GM23338 (cell line): ENCODE measurements at regions not wholly inside any gene's neighbourhood (a gene's known extent, or its start where the extent isn't known, plus 50 kb on each side); places are given as distances from the start of the nearest gene placed in this dataset.

Experiments used
- CREB1 ChIP-seq: fragments of 250-450 bp; sonication (Bioruptor Pico); IDR thresholded peaks from 2 replicates; pipeline ENCODE4 v1.5.0; 2020; ENCODE audit warnings: low read depth, mild to moderate bottlenecking, moderate library complexity
- CTCF ChIP-seq, 2 experiments: fragments of 200-600 bp in 1 of 2; sonication (generic) in 1 of 2; conservative IDR thresholded peaks; 2 replicates each; pipeline versions ENCODE4 v1.5.1 to v1.6.1; 2016 to 2017; ENCODE audit warnings: antibody characterized with exemption in 2 of 2, low read depth in 2 of 2, mild to moderate bottlenecking in 2 of 2, moderate library complexity in 1 of 2
- ETS1 ChIP-seq: IDR thresholded peaks from 2 replicates; pipeline ENCODE4 v1.6.1; 2016; ENCODE audit warnings: antibody characterized with exemption
- EZH2 ChIP-seq: fragments of 200-600 bp; sonication (generic); IDR thresholded peaks from one replicate; pipeline ENCODE4 v1.8.0; 2017; ENCODE audit warnings: antibody characterized with exemption, mild to moderate bottlenecking, low read depth; ENCODE audit not compliant: unreplicated experiment
- EZH2phosphoT487 ChIP-seq: fragments of 200-600 bp; sonication (generic); IDR thresholded peaks from one replicate; pipeline ENCODE4 v1.8.1; 2018; ENCODE audit warnings: antibody characterized with exemption; ENCODE audit not compliant: unreplicated experiment
- NANOG ChIP-seq: IDR thresholded peaks from 2 replicates; pipeline ENCODE4 v1.6.1; 2016; ENCODE audit warnings: antibody characterized with exemption, borderline replicate concordance
- POLR2AphosphoS5 ChIP-seq: IDR thresholded peaks from 2 replicates; pipeline ENCODE4 v1.6.1; 2016; ENCODE audit warnings: antibody characterized with exemption, low read depth
- STAT1 ChIP-seq: IDR thresholded peaks from one replicate; pipeline ENCODE4 v1.6.1; 2016; ENCODE audit warnings: antibody characterized with exemption; ENCODE audit not compliant: unreplicated experiment
- ZNF331 ChIP-seq: fragments of 250-450 bp; sonication (Bioruptor Pico); IDR thresholded peaks from 2 replicates; pipeline ENCODE4 v1.5.0; 2020; ENCODE audit warnings: low read depth, mild to moderate bottlenecking, moderate library complexity

- TF ChIP-seq EZH2 (no peak), CTCF (conservative IDR thresholded peaks at IDR 0.05; ENCODE audit: low read depth in 2 of 2) (no peak), EZH2phosphoT487 (no peak), POLR2AphosphoS5 (no peak), CREB1 (CRISPR knock-in tag) (no peak), ETS1 (no peak), NANOG (no peak), ZNF331 (no peak), STAT1 (no peak)
Observed at GRCh38 chr10:25813511-25813910, 120.5 kb upstream of the MYO3A start.
